CD4-positive, alpha-beta T cell (primary cell): ENCODE measurements at regions not wholly inside any gene's neighbourhood (a gene's known extent, or its start where the extent isn't known, plus 50 kb on each side); places are given as distances from the start of the nearest gene placed in this dataset.

Source experiments
- ATAC-seq: fragments of 200-7000 bp; cut with Tn5 transposase; one replicate; pipeline ENCODE4 v1.10.0; 2022; ENCODE audit warnings: mild to moderate bottlenecking; ENCODE audit not compliant: poor library complexity
- CTCF ChIA-PET: fragments of 350-600 bp; sonication (Branson Sonifier 250); formaldehyde crosslinking; loops from one replicate; lab custom pipeline; 2021; ENCODE audit warnings: antibody characterized with exemption, inconsistent platforms; lab: Charles Lee
- POLR2A ChIA-PET: fragments of 350-600 bp; sonication (Branson Sonifier 250); formaldehyde crosslinking; loops from one replicate; lab custom pipeline; 2021; ENCODE audit warnings: antibody characterized with exemption, inconsistent platforms; lab: Charles Lee
- DNase-seq, 14 experiments: peaks; one replicate each; pipeline ENCODE4 v3.0.0-alpha.2; 2013 to 2020; ENCODE audit warnings: mixed read lengths in 2 of 14
- H3K27ac ChIP-seq, 2 donors: one replicate each; pipeline versions ENCODE4 v1.5.1 to v1.7.0; 2013; ENCODE audit warnings: low read length in 2 of 2, low read depth in 1 of 2, mild to moderate bottlenecking in 1 of 2
- H3K27me3 ChIP-seq, 2 experiments: 1 replicate in 1 of 2; 2 replicates in 1 of 2; pipeline versions ENCODE4 v1.6.1 to v1.7.0; 2013; ENCODE audit warnings: low read length in 2 of 2, control low read depth in 1 of 2, mild to moderate bottlenecking in 1 of 2, moderate library complexity in 1 of 2; ENCODE audit not compliant: insufficient read depth in 2 of 2, control insufficient read depth in 1 of 2
- H3K36me3 ChIP-seq: one replicate; pipeline ENCODE4 v1.6.1; 2013; ENCODE audit warnings: low read length, control low read depth; ENCODE audit not compliant: insufficient read depth
- H3K4me1 ChIP-seq: one replicate; pipeline ENCODE4 v1.6.1; 2013; ENCODE audit warnings: low read length, control low read depth; ENCODE audit not compliant: insufficient read depth
- H3K4me3 ChIP-seq: one replicate; pipeline ENCODE4 v1.5.1; 2013; ENCODE audit warnings: mild to moderate bottlenecking, low read length, moderate library complexity
- H3K9me3 ChIP-seq, 2 experiments: 1 replicate in 1 of 2; 2 replicates in 1 of 2; pipeline versions ENCODE4 v1.6.1 to v1.7.0; 2013; ENCODE audit warnings: low read length in 2 of 2, mild to moderate bottlenecking in 2 of 2, control low read depth in 1 of 2, moderate library complexity in 1 of 2; ENCODE audit not compliant: control insufficient read depth in 1 of 2, insufficient read depth in 1 of 2
- H3K27ac Mint-ChIP-seq: one replicate; pipeline ENCODE4 v1.8.0; 2020; ENCODE audit warnings: mixed read lengths
- H3K27me3 Mint-ChIP-seq: one replicate; pipeline ENCODE4 v1.8.0; 2021; ENCODE audit warnings: mixed read lengths
- H3K36me3 Mint-ChIP-seq: one replicate; pipeline ENCODE4 v1.8.0; 2021; ENCODE audit warnings: low read depth, mixed read lengths
- H3K4me1 Mint-ChIP-seq: one replicate; pipeline ENCODE4 v1.8.0; 2021; ENCODE audit warnings: low read depth, mixed read lengths
- H3K4me3 Mint-ChIP-seq: one replicate; pipeline ENCODE4 v1.8.0; 2020; ENCODE audit warnings: mild to moderate bottlenecking, mixed read lengths
- H3K9me3 Mint-ChIP-seq: one replicate; pipeline ENCODE4 v1.8.0; 2020; ENCODE audit warnings: mixed read lengths
- intact Hi-C, 2 experiments: fragments of 100-400 bp; cut with DNase I in 1 of 2; cut with micrococcal nuclease in 1 of 2; formaldehyde crosslinking; loops; one replicate each; pipeline versions ENCODE4 v1.15.1 to v1.9.0; 2023 to 2025; cut with DNase I, micrococcal nuclease
- TF ChIP-seq, protein P1 (sequence below): fragments of 200-600 bp; IDR thresholded peaks from one replicate; pipeline ENCODE4 v1.8.0; 2022; ENCODE audit warnings: antibody characterized with exemption, mild to moderate bottlenecking

DNA sequence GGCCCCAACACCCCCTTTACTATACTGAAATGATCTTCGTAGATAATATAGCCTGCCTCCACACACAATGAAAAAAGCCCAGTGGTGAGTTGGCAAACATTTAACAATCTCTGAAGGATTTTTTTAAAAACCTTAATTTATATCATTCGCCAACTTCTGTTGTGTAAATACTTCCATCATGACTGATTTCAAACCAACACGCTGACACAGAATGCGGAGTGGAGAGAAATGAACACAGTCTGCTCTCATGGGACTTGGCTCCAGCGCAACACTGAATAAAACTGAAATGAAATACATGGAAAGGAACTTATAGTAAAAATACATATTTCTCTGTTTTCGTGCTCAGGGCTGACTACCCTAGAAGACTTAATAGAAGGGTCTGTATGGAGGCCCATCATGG lies 61.3 kb upstream of the WNT11 start:
- Mint-ChIP-seq H3K27me3 (peaks cover under 1% of the 10 kb centered on the region), H3K4me3 (no peak overlapping the region), H3K9me3 (no peaks in the 10 kb centered on the region), H3K4me1 (no peaks in the 10 kb centered on the region), H3K36me3 (no peaks in the 10 kb centered on the region), H3K27ac (no peak overlapping the region)
- intact Hi-C loops, result no loop called here
- H3K27me3 ChIP-seq, result no peaks in the 10 kb centered on the region
- H3K36me3 ChIP-seq, result no peaks in the 10 kb centered on the region
- no peak overlapping the region for H3K27ac ChIP-seq
- no peaks in the 10 kb centered on the region for H3K4me1 ChIP-seq
- TF ChIP-seq, protein P1, sequence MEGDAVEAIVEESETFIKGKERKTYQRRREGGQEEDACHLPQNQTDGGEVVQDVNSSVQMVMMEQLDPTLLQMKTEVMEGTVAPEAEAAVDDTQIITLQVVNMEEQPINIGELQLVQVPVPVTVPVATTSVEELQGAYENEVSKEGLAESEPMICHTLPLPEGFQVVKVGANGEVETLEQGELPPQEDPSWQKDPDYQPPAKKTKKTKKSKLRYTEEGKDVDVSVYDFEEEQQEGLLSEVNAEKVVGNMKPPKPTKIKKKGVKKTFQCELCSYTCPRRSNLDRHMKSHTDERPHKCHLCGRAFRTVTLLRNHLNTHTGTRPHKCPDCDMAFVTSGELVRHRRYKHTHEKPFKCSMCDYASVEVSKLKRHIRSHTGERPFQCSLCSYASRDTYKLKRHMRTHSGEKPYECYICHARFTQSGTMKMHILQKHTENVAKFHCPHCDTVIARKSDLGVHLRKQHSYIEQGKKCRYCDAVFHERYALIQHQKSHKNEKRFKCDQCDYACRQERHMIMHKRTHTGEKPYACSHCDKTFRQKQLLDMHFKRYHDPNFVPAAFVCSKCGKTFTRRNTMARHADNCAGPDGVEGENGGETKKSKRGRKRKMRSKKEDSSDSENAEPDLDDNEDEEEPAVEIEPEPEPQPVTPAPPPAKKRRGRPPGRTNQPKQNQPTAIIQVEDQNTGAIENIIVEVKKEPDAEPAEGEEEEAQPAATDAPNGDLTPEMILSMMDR, result no peak
- ATAC-seq (no peak), DNase-seq (no peak)
- POLR2A ChIA-PET, result no interaction called here
- no peak overlapping the region for H3K4me3 ChIP-seq
- CTCF ChIA-PET, result no interaction called here
- H3K9me3 ChIP-seq, result peaks cover 0 to 5% of the 10 kb centered on the region in 2 experiments

DNA sequence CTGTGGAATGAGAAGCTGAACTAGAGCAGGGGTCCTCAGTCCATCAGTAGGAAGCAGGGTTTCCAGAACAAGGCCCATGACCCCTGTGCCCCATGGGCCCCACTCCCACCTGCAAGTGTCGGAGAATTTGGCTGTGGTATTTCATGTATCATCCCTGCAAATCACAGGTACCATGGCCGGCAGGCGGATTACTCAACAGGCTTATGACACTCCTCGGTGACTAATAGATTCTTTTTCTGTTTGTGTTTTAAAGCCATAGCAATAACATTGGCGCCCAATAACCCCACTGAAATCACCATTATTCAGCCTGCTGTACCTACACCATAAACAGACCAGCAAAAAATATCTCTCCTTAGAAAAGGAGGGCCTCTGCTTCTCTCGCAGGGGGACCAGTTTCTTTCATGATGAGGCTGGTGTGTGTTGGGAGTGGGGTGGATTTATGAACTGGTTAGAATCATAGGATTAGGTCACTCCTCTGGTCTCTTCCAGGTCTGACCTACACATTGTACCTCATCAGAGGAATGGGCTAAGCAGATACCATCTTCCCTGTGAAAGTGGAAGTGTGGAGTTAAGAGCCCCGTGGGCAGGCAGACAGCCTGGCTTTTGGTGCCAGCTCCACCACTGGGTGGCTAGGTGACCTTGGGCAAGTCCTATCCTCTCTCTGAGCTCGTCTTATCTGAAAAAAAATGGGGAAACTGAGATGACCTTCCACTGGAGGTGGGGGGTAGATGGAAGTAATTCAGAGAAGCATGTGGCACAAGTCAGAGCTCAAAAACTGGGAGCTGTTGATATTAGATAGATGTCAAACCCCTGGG lies 60.2 kb upstream of the WNT11 start:
- ChIA-PET CTCF (no interaction called here), POLR2A (no interaction called here)
- no peaks in the 10 kb centered on the region for H3K4me1 ChIP-seq
- H3K4me1 Mint-ChIP-seq, result no peaks in the 10 kb centered on the region
- H3K27me3 ChIP-seq, result no peaks in the 10 kb centered on the region
- ATAC-seq (no peak), DNase-seq (no peak)
- no peaks in the 10 kb centered on the region for H3K36me3 Mint-ChIP-seq
- intact Hi-C loops, result no loop called here
- no peaks in the 10 kb centered on the region for H3K36me3 ChIP-seq
- no peak overlapping the region for H3K4me3 ChIP-seq
- H3K4me3 Mint-ChIP-seq, result no peak overlapping the region
- no peaks in the 10 kb centered on the region for H3K9me3 Mint-ChIP-seq
- H3K27ac Mint-ChIP-seq, result no peak overlapping the region
- no peaks in the 10 kb centered on the region for H3K27me3 Mint-ChIP-seq
- no peak overlapping the region for H3K27ac ChIP-seq
- H3K9me3 ChIP-seq, result peaks cover 0 to 4% of the 10 kb centered on the region in 2 experiments
- TF ChIP-seq, protein P1, result no peak

DNA sequence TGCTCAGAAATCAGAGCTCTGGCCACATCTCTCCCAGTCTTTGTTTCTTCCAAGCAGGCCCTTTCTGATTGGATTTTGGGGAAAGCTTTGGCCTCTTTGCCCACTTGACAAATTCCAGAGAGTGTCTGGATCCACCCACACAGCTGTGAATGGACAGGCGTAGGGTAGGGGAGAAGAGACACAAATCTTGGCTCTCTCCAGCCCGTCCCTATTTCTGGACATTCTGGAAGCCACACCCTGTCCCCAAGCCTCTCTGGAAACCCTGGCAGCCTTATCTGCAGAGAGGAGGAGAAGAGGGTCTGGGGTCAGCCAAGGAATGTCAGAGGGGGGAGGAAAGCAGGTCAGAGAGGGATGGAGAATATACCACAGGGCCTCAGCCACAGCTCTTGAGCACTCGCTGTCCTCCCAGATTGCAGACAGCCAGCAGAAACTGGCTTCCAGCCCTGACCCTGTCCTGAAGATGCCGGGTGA lies 59.5 kb upstream of the WNT11 start:
- CTCF ChIA-PET, result no interaction called here
- TF ChIP-seq, protein P1, result no peak
- no peaks in the 10 kb centered on the region for H3K27me3 Mint-ChIP-seq
- no peak overlapping the region for H3K4me3 Mint-ChIP-seq
- no peaks in the 10 kb centered on the region for H3K9me3 Mint-ChIP-seq
- no peaks in the 10 kb centered on the region for H3K27me3 ChIP-seq
- H3K4me3 ChIP-seq, result no peak overlapping the region
- intact Hi-C loops, result no loop called here
- H3K27ac Mint-ChIP-seq, result no peak overlapping the region
- ATAC-seq (no peak), DNase-seq (no peak)
- no peaks in the 10 kb centered on the region for H3K36me3 Mint-ChIP-seq
- no peaks in the 10 kb centered on the region for H3K9me3 ChIP-seq
- no peaks in the 10 kb centered on the region for H3K4me1 Mint-ChIP-seq
- no peak overlapping the region for H3K27ac ChIP-seq
- no peaks in the 10 kb centered on the region for H3K4me1 ChIP-seq
- H3K36me3 ChIP-seq, result no peaks in the 10 kb centered on the region
- POLR2A ChIA-PET, result no interaction called here
